Stimulated activated CD4-positive, alpha-beta T cell treated with anti-CD3 and anti-CD28 coated beads, Interleukin-1b, Interleukin-23, amount 100 ng/mL, for 48 hours (primary cell): ENCODE measurements at regions not wholly inside any gene's neighbourhood (a gene's known extent, or its start where the extent isn't known, plus 50 kb on each side); places are given as distances from the start of the nearest gene placed in this dataset.
"Not testable (repeated sequence)": the region's sequence is repeated elsewhere in the genome, so short reads cannot be mapped to it uniquely, and the experiment has no call there.

Experiments used
- DNase-seq: peaks from one replicate; pipeline ENCODE4 v3.0.0-alpha.2; 2020

GRCh38 chr18:5830902-5831301 lies 64.4 kb downstream of the TMEM200C start:
- not testable (repeated sequence) for DNase-seq

- no peak for DNase-seq
These were observed 66.4 kb downstream of the TMEM200C start for GRCh38 chr18:5828913-5829312.

GRCh38 chr18:5825663-5826062 lies 69.7 kb downstream of the TMEM200C start:
- no peak for DNase-seq

- DNase-seq, result no peak
These were observed 70.8 kb downstream of the TMEM200C start for GRCh38 chr18:5824370-5824984.

- no peak for DNase-seq
These were observed 77.5 kb downstream of the TMEM200C start for GRCh38 chr18:5817816-5818215.

- no peak for DNase-seq
These were observed 88.5 kb downstream of the TMEM200C start for GRCh38 chr18:5806860-5807259.

GRCh38 chr18:5787936-5788335 lies 107.4 kb downstream of the TMEM200C start:
- DNase-seq, result no peak

GRCh38 chr18:5779922-5780321 lies 115.4 kb downstream of the TMEM200C start:
- no peak for DNase-seq

GRCh38 chr18:5772306-5773105 lies 122.8 kb downstream of the TMEM200C start:
- no peak for DNase-seq

- DNase-seq, result no peak
These were observed 124.0 kb downstream of the TMEM200C start for GRCh38 chr18:5771343-5771742.

- DNase-seq, result no peak
These were observed 125.1 kb downstream of the TMEM200C start for GRCh38 chr18:5770176-5770575.

- no peak for DNase-seq
These were observed 126.9 kb downstream of the TMEM200C start for GRCh38 chr18:5768454-5768853.

- no peak for DNase-seq
These were observed 136.1 kb downstream of the TMEM200C start for GRCh38 chr18:5759194-5759593.

GRCh38 chr18:5756823-5757222 lies 138.5 kb downstream of the TMEM200C start:
- no peak for DNase-seq

- no peak for DNase-seq
These were observed 147.6 kb downstream of the TMEM200C start for GRCh38 chr18:5747678-5748077.

GRCh38 chr18:5746844-5747243 lies 148.5 kb downstream of the TMEM200C start:
- DNase-seq, result no peak

- no peak for DNase-seq
These were observed 150.7 kb downstream of the TMEM200C start for GRCh38 chr18:5744659-5745058.

- DNase-seq, result no peak
These were observed 156.8 kb downstream of the TMEM200C start for GRCh38 chr18:5738526-5738925.

- no peak for DNase-seq
These were observed 163.0 kb downstream of the TMEM200C start for GRCh38 chr18:5732318-5732717.

GRCh38 chr18:5729983-5730699 lies 165.2 kb downstream of the TMEM200C start:
- DNase-seq, result no peak

- no peak for DNase-seq
These were observed 166.8 kb downstream of the TMEM200C start for GRCh38 chr18:5728531-5728930.

- no peak for DNase-seq
These were observed 169.3 kb downstream of the TMEM200C start for GRCh38 chr18:5726011-5726410.

- no peak for DNase-seq
These were observed 173.4 kb downstream of the TMEM200C start for GRCh38 chr18:5721924-5722323.

GRCh38 chr18:5720132-5720531 lies 175.2 kb downstream of the TMEM200C start:
- DNase-seq, result no peak
